Right lobe of liver (tissue), 6 donors: ENCODE measurements at regions not wholly inside any gene's neighbourhood (a gene's known extent, or its start where the extent isn't known, plus 50 kb on each side); places are given as distances from the start of the nearest gene placed in this dataset.

ENCODE experiments used
- ATAC-seq, 4 donors: fragments of 200-7000 bp; cut with Tn5 transposase; one replicate each; pipeline ENCODE4 v1.9.1; 2020; ENCODE audit warnings: mild to moderate bottlenecking in 4 of 4, moderate library complexity in 4 of 4
- DNase-seq, 3 donors: peaks; one replicate each; pipeline ENCODE4 v3.0.0-alpha.2; 2020
- H3K27ac ChIP-seq, 3 donors: fragments of 200-600 bp; one replicate each; pipeline ENCODE4 v1.8.0; 2022
- H3K27me3 ChIP-seq, 2 donors: fragments of 200-600 bp; one replicate each; pipeline ENCODE4 v1.8.0; 2022
- H3K36me3 ChIP-seq, 4 donors: fragments of 200-600 bp; sonication (generic) in 1 of 4; one replicate each; pipeline versions ENCODE4 v1.5.1 to v1.8.0; 2017 to 2022; ENCODE audit warnings: control low read depth in 1 of 4
- H3K4me1 ChIP-seq, 4 donors: fragments of 200-600 bp; sonication (generic) in 1 of 4; one replicate each; pipeline versions ENCODE4 v1.5.1 to v1.8.0; 2017 to 2022; ENCODE audit warnings: control low read depth in 1 of 4
- H3K4me3 ChIP-seq, 3 donors: fragments of 200-600 bp; one replicate each; pipeline ENCODE4 v1.8.0; 2022
- H3K9me3 ChIP-seq, 4 donors: fragments of 200-600 bp; sonication (generic) in 1 of 4; one replicate each; pipeline versions ENCODE4 v1.5.1 to v1.8.0; 2017 to 2022; ENCODE audit warnings: control low read depth in 1 of 4
- POLR2A ChIP-seq: fragments of 450-650 bp; IDR thresholded peaks from one replicate; pipeline ENCODE4 v1.6.1; 2017; ENCODE audit warnings: antibody characterized with exemption, mild to moderate bottlenecking
- WGBS: methylation state at CpG from one replicate; pipeline ENCODE4 v1.1.6; 2018; ENCODE audit warnings: low coverage, low lambda C conversion rate; ENCODE audit not compliant: insufficient coverage; ENCODE audit errors: missing lambda C conversion rate; 5-methylcytosine and 5-hydroxymethylcytosine counted together
- intact Hi-C, 2 donors: fragments of 100-400 bp; cut with DNase I; formaldehyde crosslinking; loops; one replicate each; pipeline versions ENCODE4 v1.11.2 to v1.14.1; 2022
- TF ChIP-seq, protein P1 (sequence below), 4 donors: fragments of 200-600 bp in 3 of 4; fragments of 450-650 bp in 1 of 4; IDR thresholded peaks; one replicate each; pipeline versions ENCODE4 v1.5.1 to v1.8.0; 2016 to 2022; ENCODE audit warnings: antibody characterized with exemption in 4 of 4, mild to moderate bottlenecking in 2 of 4
- donor health status: DM: no; HTN: yes; CAD: no.
- donor health status: DM: no; HTN: no; CAD: no.
- donor health status: DM: no; HTN: no; CAD: no.
- donor health status: DM: no; HTN: yes; CAD: no.
- donor health status: DM: no; HTN: yes; CAD: no.

DNA sequence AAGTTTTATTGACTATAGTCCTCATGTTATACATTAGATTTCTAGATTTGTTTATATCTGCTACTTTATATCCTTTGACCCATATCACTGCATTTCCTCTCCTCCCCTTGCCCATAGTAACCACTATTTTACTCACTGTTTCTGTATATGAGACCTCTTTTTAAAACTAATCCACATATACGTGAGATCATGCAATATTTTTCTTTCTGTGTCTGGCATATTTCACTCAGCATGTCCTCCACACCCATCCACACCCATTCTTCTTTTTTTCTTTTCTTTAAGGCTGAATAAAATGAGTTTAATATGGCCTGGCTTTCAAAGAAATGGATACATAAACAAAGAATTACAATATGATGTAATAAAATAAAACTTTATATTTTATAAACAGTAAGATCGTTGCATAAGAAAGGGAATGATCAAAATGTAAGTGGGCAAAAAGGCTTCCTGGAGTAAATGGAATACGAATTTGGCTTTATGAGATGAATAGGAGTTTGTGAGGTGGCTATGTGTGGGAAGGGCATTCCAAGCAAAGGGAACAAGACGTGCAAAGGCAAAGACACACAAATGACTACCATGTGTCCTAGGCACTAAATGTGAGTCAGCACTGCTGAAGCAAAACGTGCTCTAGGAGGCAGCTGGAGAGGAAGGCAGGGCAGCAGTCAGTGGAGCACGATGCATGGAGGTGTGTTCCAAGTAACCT, 53.2 kb upstream of the HIF1A start:
- 64% methylated on average over 6 of the region's 6 CpGs for WGBS
- Histone ChIP-seq H3K9me3 (no peaks in the 10 kb centered on the region), H3K27ac (no peak overlapping the region), H3K4me1 (no peaks in the 10 kb centered on the region), H3K27me3 (no peaks in the 10 kb centered on the region), H3K36me3 (no peaks in the 10 kb centered on the region), H3K4me3 (no peak overlapping the region)
- ATAC-seq = no peak
- intact Hi-C loops = no loop called here
- DNase-seq = no peak
- no peak for TF ChIP-seq POLR2A
- TF ChIP-seq, protein P1, sequence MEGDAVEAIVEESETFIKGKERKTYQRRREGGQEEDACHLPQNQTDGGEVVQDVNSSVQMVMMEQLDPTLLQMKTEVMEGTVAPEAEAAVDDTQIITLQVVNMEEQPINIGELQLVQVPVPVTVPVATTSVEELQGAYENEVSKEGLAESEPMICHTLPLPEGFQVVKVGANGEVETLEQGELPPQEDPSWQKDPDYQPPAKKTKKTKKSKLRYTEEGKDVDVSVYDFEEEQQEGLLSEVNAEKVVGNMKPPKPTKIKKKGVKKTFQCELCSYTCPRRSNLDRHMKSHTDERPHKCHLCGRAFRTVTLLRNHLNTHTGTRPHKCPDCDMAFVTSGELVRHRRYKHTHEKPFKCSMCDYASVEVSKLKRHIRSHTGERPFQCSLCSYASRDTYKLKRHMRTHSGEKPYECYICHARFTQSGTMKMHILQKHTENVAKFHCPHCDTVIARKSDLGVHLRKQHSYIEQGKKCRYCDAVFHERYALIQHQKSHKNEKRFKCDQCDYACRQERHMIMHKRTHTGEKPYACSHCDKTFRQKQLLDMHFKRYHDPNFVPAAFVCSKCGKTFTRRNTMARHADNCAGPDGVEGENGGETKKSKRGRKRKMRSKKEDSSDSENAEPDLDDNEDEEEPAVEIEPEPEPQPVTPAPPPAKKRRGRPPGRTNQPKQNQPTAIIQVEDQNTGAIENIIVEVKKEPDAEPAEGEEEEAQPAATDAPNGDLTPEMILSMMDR (IDR thresholded peaks at IDR 0.05) = no peak

GRCh38 chr14:61642614-61642982, 52.7 kb upstream of the HIF1A start:
- no peak for ATAC-seq
- Histone ChIP-seq H3K4me3 (no peak overlapping the region), H3K36me3 (no peaks in the 10 kb centered on the region), H3K4me1 (no peaks in the 10 kb centered on the region), H3K9me3 (no peaks in the 10 kb centered on the region), H3K27me3 (no peaks in the 10 kb centered on the region), H3K27ac (no peak overlapping the region)
- DNase-seq = no peak
- intact Hi-C loops = no loop called here
- TF ChIP-seq, protein P1 (IDR thresholded peaks at IDR 0.05) = no peak
- no peak for TF ChIP-seq POLR2A
- WGBS = 74% methylated on average over 4 of the region's 4 CpGs

DNA sequence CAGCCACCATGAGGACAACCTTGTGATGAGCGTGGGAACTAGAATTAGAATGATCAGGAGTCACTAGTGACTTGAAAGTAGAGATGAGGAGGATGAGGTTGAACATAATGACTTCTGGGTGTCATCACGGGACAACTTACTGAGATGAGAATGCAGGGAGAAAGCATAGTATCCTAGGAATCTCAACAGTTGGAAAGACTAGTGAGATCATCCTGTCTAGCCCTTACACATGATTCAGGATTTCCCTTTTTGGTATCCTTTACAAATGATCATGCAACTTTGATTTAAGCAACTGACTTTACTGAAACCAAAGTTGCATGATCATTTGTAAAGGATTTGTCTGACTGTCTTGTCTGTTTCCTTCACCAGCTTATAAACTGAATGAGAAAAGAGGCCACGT, 51.8 kb upstream of the HIF1A start:
- no peaks in the 10 kb centered on the region for H3K9me3 ChIP-seq
- WGBS = 79% methylated on average over 3 of the region's 3 CpGs
- no peak for DNase-seq

GRCh38 chr14:61644175-61644574, 51.1 kb upstream of the HIF1A start:
- Histone ChIP-seq H3K9me3 (no peaks in the 10 kb centered on the region), H3K27ac (no peak overlapping the region), H3K4me1 (no peaks in the 10 kb centered on the region), H3K4me3 (no peak overlapping the region), H3K27me3 (no peaks in the 10 kb centered on the region), H3K36me3 (no peaks in the 10 kb centered on the region)
- TF ChIP-seq, protein P1 (IDR thresholded peaks at IDR 0.05) = no peak
- no peak for TF ChIP-seq POLR2A
- intact Hi-C loops = no loop called here
- no peak for DNase-seq
- ATAC-seq = peak in 1 of 4 donors; percentile 25

More for the DNA sequence above, 51.8 kb upstream of the HIF1A start:
- no peak for TF ChIP-seq POLR2A
- TF ChIP-seq, protein P1 (IDR thresholded peaks at IDR 0.05) = no peak
- Histone ChIP-seq H3K4me3 (no peak overlapping the region), H3K27me3 (no peaks in the 10 kb centered on the region), H3K4me1 (no peaks in the 10 kb centered on the region), H3K27ac (no peak overlapping the region), H3K36me3 (no peaks in the 10 kb centered on the region)
- no peak for ATAC-seq
- intact Hi-C loops = no loop called here

GRCh38 chr14:61644834-61645233, 50.5 kb upstream of the HIF1A start:
- ATAC-seq (no peak), DNase-seq (no peak)
- TF ChIP-seq POLR2A = no peak
- TF ChIP-seq, protein P1 (IDR thresholded peaks at IDR 0.05) = no peak
- no peaks in the 10 kb centered on the region for H3K36me3 ChIP-seq
- H3K27me3 ChIP-seq = no peaks in the 10 kb centered on the region
- no peaks in the 10 kb centered on the region for H3K9me3 ChIP-seq
- WGBS = 41% methylated on average over 2 of the region's 2 CpGs
- intact Hi-C loops = no loop called here
- H3K4me1 ChIP-seq = no peaks in the 10 kb centered on the region
- no peak overlapping the region for H3K4me3 ChIP-seq
- H3K27ac ChIP-seq = no peak overlapping the region
